ENCODE measurements at regions not wholly inside any gene's neighbourhood (a gene's known extent, or its start where the extent isn't known, plus 50 kb on each side); places are given as distances from the start of the nearest gene placed in this dataset.
"Not testable (repeated sequence)": the region's sequence is repeated elsewhere in the genome, so short reads cannot be mapped to it uniquely, and the experiment has no call there.

GRCh38 chr9:94020836-94021235 is 63.4 kb upstream of the PTPDC1 start:
- not testable (repeated sequence) for TF ChIP-seq SPI1 (IDR thresholded peaks at IDR 0.05; ENCODE audit: low read depth, low read length); POLR2AphosphoS5 (IDR thresholded peaks at IDR 0.05; ENCODE audit: low read depth, low read length); PAX5 (IDR thresholded peaks at IDR 0.05; ENCODE audit: insufficient read depth, low read length, severe bottlenecking); POLR2A (IDR thresholded peaks at IDR 0.05; ENCODE audit: low read depth, low read length); TAF1 (IDR thresholded peaks at IDR 0.05; ENCODE audit: low read depth, low read length); POU2F2 (IDR thresholded peaks at IDR 0.05; ENCODE audit: low read depth, low read length)
